GM19455 (cell line): ENCODE measurements at regions not wholly inside any gene's neighbourhood (a gene's known extent, or its start where the extent isn't known, plus 50 kb on each side); places are given as distances from the start of the nearest gene placed in this dataset.

Experiments
- ATAC-seq: cut with Tn5 transposase; IDR thresholded peaks from one replicate; pipeline ENCODE4 v1.9.1; 2021; ENCODE audit not compliant: unreplicated experiment

DNA sequence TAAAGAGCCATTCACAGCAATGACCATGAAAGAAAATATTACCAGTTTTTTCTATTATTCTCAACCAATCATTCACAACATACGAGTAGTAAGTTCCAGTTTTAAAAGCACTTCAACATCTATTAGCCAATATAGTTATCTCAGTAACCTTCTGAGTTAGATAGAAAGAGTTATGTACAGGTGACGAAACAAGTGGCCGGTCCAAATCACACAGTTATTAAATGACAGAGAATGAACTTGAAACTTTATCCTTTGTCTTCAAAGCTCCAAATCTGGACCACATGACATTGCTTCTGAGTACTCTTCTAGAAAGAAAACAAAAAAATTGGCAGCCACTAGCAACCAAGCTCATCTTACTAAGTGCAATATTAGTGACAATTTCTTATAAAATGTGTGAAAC is 393.8 kb downstream of the OMA1 start:
- no peak for ATAC-seq

DNA sequence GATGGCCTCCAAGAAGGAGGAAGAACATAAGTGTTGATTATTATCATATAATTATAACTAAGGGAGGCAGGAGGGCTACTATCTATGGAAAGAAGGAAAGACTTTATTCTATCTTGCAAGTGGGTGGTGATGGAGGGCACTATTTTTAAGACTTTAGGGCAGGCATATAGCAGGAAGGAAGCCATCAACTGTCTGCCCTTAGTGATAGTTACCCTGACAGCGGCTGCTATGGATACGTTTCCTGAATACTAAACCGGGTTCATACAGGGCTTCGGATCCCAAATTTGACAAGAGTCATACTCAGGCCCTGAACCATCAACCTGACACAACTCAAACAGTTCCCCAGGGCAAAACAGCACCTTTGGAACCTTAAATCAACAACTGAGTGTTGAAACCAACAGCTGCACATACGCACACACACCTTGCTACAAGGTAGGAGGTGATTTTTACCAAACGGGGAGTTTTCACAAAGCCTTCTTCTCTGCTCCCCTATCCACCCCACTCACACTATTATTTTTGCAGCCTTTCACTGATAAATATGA is 397.2 kb downstream of the OMA1 start:
- ATAC-seq, result no peak

- no peak for ATAC-seq
Measured at GRCh38 chr1:58144698-58145270, 401.7 kb downstream of the OMA1 start.

DNA sequence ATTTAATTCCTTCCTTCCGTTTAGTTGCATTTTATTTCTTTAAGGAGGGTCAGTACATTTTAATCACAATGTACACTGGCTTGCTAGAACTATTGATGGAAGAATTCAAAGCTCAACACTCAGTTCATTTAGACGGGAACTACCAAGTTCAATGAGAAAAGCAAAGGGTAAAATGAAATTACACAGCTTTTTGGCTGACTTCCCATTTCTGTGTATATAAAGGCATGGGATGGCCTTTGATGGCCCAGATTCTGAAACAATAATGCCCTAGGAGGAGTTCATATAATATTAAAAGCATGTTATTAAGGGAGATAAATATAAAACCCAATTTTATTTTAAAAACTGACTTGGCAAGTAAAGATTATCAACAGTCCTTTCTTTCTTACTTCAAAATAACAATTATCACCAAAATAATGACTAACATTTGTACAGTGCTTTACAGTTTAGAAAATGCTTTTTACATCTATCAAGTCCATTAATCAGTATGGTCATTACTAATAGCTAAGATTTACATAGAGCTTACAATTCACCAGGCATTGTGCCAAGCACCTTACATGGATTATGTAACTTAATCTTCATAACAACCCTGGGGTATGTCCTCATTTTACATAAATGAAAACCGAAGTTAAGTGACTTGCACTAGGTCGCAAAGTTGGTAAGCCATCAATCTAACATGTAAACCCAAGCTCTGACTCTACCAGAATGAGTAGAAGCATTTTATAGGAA is 402.4 kb downstream of the OMA1 start:
- ATAC-seq, result no peak

- ATAC-seq, result no peak
Measured at GRCh38 chr1:58136387-58136786, 410.1 kb downstream of the OMA1 start.

GRCh38 chr1:58135821-58136321 is 410.7 kb downstream of the OMA1 start:
- ATAC-seq, result no peak

GRCh38 chr1:58133562-58133961 is 413.0 kb downstream of the OMA1 start:
- ATAC-seq, result no peak

GRCh38 chr1:58123051-58123450 is 423.5 kb downstream of the OMA1 start:
- ATAC-seq, result no peak

DNA sequence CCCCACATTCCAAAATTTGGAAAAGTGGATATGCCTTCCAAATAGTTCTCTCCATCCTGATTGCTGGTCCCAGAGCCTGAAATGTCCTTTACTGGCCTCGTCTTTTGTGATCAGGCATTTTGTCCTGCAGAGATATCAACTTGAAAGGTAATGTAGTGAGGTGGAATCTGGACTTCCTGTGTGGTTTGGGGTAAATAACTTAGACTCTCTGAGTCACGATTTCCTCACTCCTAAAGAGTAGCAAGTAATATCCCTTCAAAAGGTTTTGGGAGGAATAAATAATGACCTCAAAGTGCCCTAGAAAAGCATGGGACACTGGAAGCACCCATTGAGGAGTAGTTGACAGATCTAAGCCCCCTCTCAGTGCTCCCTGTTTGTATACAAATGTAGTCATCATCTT is 426.6 kb downstream of the OMA1 start:
- ATAC-seq, result no peak

- no peak for ATAC-seq
Measured at GRCh38 chr1:58116284-58116683, 430.2 kb downstream of the OMA1 start.

- ATAC-seq, result no peak
Measured at GRCh38 chr1:58109646-58110200, 436.8 kb downstream of the OMA1 start.

GRCh38 chr1:58108783-58109182 is 437.7 kb downstream of the OMA1 start:
- no peak for ATAC-seq

DNA sequence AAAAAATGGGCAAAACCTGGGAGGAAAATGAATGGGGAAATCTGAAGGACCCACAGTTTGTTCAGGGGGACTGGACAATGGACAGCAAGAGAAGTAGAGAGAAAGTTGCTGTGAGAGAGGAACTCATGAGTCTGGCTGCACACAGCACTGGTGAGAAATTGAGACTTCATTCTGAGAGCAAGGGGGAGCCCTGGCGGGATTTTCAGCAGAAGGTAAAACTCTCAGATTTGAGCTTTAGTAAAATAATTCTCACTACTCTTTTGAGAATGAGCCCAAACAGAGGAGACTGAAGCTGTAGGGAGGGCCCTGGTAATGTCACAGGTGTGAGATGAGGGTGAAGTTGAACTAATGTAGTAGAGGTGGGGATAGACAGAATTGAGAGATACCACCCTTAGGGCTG is 438.6 kb downstream of the OMA1 start:
- no peak for ATAC-seq

- ATAC-seq, result peak; percentile 63
Measured at GRCh38 chr1:58104960-58105359, 441.6 kb downstream of the OMA1 start.

GRCh38 chr1:58096714-58097113 is 449.8 kb downstream of the OMA1 start:
- ATAC-seq, result no peak

DNA sequence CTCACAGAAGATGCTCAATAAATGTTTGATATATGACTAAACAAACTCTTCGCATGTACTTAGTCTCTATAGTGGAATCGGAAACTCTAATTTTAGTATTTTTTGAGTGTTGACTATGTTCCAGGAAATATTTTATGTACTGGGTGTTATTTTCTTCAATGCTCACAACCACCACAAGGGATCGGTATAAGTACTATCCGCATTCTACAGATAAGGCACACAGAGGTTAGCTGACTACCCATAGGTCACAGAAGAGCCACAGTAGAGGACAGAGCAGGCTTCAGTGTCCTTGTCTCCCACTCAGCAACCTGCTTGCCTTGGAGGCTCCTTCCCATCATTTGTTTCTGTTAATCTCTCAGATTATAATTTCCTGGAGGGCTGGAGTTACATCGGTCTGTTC is 451.3 kb downstream of the OMA1 start:
- ATAC-seq, result no peak

- no peak for ATAC-seq
Measured at GRCh38 chr1:58094221-58094620, 452.3 kb downstream of the OMA1 start.

GRCh38 chr1:58090640-58091039 is 455.9 kb downstream of the OMA1 start:
- ATAC-seq, result no peak

DNA sequence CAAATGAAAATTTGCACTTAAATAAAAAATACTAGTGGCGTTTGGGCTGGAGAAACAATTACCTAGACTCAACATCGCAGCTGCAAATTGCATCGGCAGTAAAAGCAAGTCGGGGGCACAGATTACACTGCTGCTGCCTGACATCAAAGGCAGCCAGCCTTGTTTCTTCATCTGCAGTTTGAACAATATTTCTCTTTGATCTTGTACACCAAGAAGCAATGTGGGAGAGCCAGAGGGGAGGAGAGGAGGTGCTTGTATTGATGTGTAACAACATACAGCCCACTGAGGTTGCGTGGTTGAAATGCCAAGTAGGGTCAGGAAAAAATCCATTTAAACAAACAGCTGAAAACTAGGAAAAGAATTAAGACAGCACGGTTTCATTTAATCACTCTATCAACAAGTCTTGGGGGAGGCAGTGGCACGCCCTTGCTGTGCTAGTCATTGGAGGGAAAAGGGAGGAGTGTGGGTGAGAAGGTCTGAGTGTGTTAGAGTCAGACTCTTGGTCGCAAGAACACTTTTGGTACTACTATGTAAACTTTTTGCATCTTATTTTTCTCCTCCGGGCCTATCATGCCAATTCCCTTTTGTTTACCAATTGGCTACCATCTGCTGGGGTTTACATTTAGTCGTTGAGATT is 456.5 kb downstream of the OMA1 start:
- ATAC-seq, result no peak

DNA sequence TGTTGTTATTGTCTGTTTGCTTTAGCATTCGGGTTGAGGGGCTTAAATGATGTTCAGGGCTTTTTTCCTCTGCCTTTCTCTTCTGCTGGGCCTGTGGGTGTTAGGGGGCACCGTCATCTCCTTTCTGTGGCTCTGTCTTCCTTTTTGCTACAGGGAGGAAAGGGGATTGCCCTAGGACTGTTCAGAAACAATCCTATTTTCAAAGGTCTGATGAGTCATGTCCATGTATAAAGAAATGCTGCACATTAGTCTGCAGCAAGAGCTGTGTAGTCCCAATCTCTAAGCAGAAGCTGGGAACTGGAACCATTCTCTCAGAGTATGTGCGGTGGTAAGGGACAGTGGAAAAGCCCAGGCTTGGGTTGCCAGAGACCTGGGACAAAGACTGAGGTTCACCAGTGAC is 462.3 kb downstream of the OMA1 start:
- ATAC-seq, result no peak

DNA sequence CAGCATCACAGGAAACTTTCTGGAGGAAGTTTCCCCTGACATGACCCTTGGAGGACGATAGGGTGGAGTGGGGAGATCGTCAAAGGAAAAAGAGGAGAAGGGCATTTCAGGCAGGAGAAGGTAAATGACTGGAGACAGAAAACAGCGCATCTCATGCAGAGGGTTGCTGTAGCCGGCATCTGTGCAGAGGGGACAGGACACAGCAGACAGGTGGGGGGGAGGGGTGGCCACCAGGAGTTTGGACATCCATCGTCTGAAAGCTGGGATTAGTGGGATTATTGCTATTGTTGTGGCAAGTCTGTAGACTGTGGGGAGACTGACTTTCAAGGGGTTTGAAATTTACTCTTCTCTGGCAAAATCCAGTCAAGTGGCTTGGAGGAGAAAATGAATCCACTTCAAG is 463.9 kb downstream of the OMA1 start:
- no peak for ATAC-seq

GRCh38 chr1:58076258-58076657 is 470.3 kb downstream of the OMA1 start:
- ATAC-seq, result no peak
